ENCODE measurements at regions not wholly inside any gene's neighbourhood (a gene's known extent, or its start where the extent isn't known, plus 50 kb on each side); places are given as distances from the start of the nearest gene placed in this dataset.

DNA sequence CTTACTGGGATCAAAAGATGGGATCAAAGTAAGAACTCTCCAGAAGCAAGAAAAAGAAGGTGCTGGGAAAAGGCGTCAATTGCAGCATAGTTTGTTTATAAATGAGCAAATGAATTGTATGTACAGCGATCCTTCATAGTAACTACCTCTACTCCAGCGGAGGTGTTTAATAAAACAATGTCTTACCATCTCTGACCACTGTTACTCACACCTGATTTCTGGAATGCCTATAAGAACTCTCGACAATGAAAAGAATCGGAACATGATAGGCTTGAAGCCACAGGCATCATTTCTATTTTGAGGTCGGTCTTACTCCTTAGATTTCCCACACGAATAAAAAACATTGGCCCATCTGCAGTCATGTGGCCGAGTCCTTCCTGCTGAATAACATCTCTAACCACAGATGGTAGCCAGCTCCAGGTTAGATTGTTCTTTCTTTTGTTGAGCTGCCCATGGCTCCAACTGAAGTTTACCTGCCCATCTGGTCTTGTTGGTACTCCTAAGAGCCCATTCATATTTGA lies 67.6 kb downstream of the CLDN34 start:
- H3K9me3 ChIP-seq (ENCODE audit: control insufficient read depth in 1 of 2, low read length in 2 of 2) = no peaks in the 10 kb centered on the region
- H3K36me3 ChIP-seq (ENCODE audit: control insufficient read depth in 1 of 2, insufficient read depth in 2 of 2, low read length in 2 of 2) = no peaks in the 10 kb centered on the region
- H3K27ac ChIP-seq (ENCODE audit: low read length) = no peak overlapping the region
- no peaks in the 10 kb centered on the region for H3K27me3 ChIP-seq (ENCODE audit: low read depth, low read length)
- H3K4me1 ChIP-seq (ENCODE audit: control insufficient read depth in 1 of 2, insufficient read depth in 2 of 2, low read length in 2 of 2) = peaks cover 0 to 13% of the 10 kb centered on the region in 2 donors
- H3K4me3 ChIP-seq (ENCODE audit: low read depth in 1 of 2, low read length in 2 of 2) = no peak overlapping the region

DNA sequence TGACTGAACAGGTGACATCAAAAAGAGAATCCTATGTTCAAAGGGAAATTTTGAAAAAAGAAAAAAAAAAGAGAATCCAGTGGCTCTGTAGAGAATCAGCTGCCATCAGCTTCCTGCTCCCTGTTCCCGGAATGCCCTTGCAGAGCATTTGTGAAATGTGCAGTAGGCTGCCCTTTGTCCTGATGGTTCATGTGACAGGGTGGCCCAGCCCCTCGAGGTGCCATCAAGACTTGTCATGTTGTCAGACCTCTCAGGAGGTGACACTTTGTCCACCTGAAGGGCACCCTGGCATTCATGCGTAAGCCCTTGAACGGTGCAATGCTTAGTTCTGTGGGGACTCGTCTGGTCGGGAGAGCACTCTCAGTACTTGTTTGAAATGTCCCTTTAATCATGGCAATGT lies 71.4 kb downstream of the CLDN34 start:
- Histone ChIP-seq H3K4me1 (ENCODE audit: control insufficient read depth in 1 of 2, insufficient read depth in 2 of 2, low read length in 2 of 2) (peaks cover 0 to 6% of the 10 kb centered on the region in 2 donors), H3K27ac (ENCODE audit: low read length) (no peak overlapping the region), H3K27me3 (ENCODE audit: low read depth, low read length) (no peaks in the 10 kb centered on the region), H3K9me3 (ENCODE audit: control insufficient read depth in 1 of 2, low read length in 2 of 2) (no peaks in the 10 kb centered on the region), H3K36me3 (ENCODE audit: control insufficient read depth in 1 of 2, insufficient read depth in 2 of 2, low read length in 2 of 2) (no peaks in the 10 kb centered on the region), H3K4me3 (ENCODE audit: low read depth in 1 of 2, low read length in 2 of 2) (no peak overlapping the region)

DNA sequence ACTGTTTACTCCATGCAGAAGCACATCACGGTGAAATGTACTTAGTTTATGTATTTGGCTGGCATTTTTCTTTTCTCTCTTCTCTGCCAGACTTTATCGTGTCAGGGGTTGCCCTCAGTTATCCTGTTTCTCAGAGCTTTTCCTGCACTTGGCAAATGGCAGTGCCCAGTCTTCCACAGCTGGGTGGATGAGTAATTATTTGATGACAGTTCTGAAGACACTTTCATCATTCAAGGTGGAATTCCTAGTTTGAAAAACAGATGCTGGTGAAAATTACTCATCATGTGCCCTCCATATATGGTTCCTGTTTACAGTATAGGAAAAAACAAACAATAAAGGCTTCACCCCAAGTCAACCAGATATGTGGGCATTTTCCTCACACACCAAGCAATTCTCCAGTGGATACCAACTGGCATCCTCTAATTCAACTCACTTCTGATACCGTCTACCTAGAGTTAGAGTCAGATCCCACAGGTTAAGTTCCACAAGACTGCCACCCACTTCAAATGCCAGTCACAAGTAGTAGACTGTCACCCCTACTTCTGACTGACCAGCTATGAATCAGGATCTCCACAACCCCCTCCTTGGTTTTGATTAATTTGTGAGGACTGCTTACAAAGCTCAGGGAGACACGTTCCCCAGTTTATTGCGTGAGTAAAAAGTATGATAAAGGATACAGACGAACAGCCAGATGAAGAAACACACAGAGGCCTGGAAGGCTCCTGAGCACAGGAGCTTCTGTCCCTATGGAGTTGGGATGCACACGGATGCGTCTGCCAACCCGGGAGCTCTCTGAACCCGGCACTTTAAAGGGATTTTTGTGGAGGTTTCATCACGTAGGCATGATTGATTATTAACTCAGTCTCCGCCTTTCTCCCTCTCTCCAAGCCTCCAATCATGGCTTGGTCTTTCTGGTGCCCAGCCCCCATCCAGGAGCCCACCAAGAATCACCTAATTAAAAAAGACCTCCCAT lies 72.9 kb downstream of the CLDN34 start:
- Histone ChIP-seq H3K27me3 (ENCODE audit: low read depth, low read length) (no peaks in the 10 kb centered on the region), H3K4me1 (ENCODE audit: control insufficient read depth in 1 of 2, insufficient read depth in 2 of 2, low read length in 2 of 2) (peaks cover 0 to 14% of the 10 kb centered on the region in 2 donors), H3K9me3 (ENCODE audit: control insufficient read depth in 1 of 2, low read length in 2 of 2) (no peaks in the 10 kb centered on the region), H3K4me3 (ENCODE audit: low read depth in 1 of 2, low read length in 2 of 2) (no peak overlapping the region), H3K36me3 (ENCODE audit: control insufficient read depth in 1 of 2, insufficient read depth in 2 of 2, low read length in 2 of 2) (no peaks in the 10 kb centered on the region), H3K27ac (ENCODE audit: low read length) (no peak overlapping the region)

DNA sequence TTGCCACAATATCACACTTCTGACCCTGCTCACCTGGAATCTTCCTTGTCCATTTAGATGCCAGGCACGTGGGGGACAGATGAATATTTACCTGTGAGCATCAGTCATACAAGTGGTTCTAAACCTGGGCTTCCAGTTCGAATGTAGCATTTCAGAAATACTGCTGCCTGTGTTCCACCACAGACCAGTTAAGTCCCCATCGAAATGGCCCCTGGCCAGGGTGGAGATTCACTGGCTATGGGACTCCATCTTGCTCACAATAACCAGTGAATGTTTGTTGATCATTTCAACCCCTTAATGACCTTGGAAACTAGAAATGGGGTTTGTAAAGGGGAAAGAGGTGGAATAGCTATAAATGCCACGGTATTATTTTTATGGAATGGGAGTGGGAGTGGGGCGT lies 73.8 kb downstream of the CLDN34 start:
- H3K36me3 ChIP-seq (ENCODE audit: control insufficient read depth in 1 of 2, insufficient read depth in 2 of 2, low read length in 2 of 2) = no peaks in the 10 kb centered on the region
- H3K4me3 ChIP-seq (ENCODE audit: low read depth in 1 of 2, low read length in 2 of 2) = no peak overlapping the region
- H3K4me1 ChIP-seq (ENCODE audit: control insufficient read depth in 1 of 2, insufficient read depth in 2 of 2, low read length in 2 of 2) = peaks cover 0 to 22% of the 10 kb centered on the region in 2 donors
- no peak overlapping the region for H3K27ac ChIP-seq (ENCODE audit: low read length)
- H3K9me3 ChIP-seq (ENCODE audit: control insufficient read depth in 1 of 2, low read length in 2 of 2) = no peaks in the 10 kb centered on the region
- no peaks in the 10 kb centered on the region for H3K27me3 ChIP-seq (ENCODE audit: low read depth, low read length)

DNA sequence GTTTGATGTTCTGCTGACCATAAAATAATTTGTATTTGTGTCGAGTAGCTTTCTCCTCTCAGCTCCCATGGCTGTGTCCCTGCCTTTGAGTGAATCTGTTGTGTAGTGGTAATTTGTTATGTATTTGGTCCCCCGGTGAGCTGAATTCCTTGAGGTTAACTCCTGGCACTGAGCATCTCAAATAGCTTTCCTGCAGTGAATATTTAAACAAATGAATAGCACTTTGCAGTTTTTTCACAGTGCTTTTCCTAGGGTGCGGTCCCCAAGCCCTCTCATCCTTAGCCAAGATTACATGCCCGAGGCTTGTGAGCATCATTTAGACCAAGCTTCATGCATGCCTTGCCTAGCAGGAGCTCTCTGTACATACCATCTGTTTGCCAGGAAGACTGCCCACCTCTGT lies 74.2 kb downstream of the CLDN34 start:
- no peaks in the 10 kb centered on the region for H3K36me3 ChIP-seq (ENCODE audit: control insufficient read depth in 1 of 2, insufficient read depth in 2 of 2, low read length in 2 of 2)
- H3K27me3 ChIP-seq (ENCODE audit: low read depth, low read length) = no peaks in the 10 kb centered on the region
- no peak overlapping the region for H3K27ac ChIP-seq (ENCODE audit: low read length)
- peaks cover 0 to 22% of the 10 kb centered on the region in 2 donors for H3K4me1 ChIP-seq (ENCODE audit: control insufficient read depth in 1 of 2, insufficient read depth in 2 of 2, low read length in 2 of 2)
- no peak overlapping the region for H3K4me3 ChIP-seq (ENCODE audit: low read depth in 1 of 2, low read length in 2 of 2)
- no peaks in the 10 kb centered on the region for H3K9me3 ChIP-seq (ENCODE audit: control insufficient read depth in 1 of 2, low read length in 2 of 2)

DNA sequence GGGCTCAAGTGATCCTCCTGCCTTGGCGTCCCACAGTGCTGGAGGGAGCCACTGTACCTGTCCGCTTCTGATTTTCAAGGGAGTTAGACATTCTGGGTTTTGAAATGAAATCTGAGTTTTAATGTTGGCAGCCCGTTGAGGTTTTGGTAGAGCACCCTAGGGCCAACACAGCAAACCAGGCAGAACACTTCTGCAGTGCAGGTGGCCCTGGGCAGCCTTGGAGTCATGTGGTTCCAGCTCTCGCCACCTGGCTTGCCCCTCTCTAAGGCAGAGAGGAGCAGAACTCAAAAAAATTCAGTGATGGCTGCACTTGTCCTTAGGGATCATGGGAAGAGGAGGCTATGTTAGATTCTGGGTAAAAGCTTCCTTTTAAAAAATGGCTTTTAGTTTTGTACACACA lies 74.9 kb downstream of the CLDN34 start:
- peaks cover 0 to 23% of the 10 kb centered on the region in 2 donors for H3K4me1 ChIP-seq (ENCODE audit: control insufficient read depth in 1 of 2, insufficient read depth in 2 of 2, low read length in 2 of 2)
- H3K27me3 ChIP-seq (ENCODE audit: low read depth, low read length) = no peaks in the 10 kb centered on the region
- no peak overlapping the region for H3K27ac ChIP-seq (ENCODE audit: low read length)
- no peaks in the 10 kb centered on the region for H3K36me3 ChIP-seq (ENCODE audit: control insufficient read depth in 1 of 2, insufficient read depth in 2 of 2, low read length in 2 of 2)
- no peaks in the 10 kb centered on the region for H3K9me3 ChIP-seq (ENCODE audit: control insufficient read depth in 1 of 2, low read length in 2 of 2)
- no peak overlapping the region for H3K4me3 ChIP-seq (ENCODE audit: low read depth in 1 of 2, low read length in 2 of 2)

DNA sequence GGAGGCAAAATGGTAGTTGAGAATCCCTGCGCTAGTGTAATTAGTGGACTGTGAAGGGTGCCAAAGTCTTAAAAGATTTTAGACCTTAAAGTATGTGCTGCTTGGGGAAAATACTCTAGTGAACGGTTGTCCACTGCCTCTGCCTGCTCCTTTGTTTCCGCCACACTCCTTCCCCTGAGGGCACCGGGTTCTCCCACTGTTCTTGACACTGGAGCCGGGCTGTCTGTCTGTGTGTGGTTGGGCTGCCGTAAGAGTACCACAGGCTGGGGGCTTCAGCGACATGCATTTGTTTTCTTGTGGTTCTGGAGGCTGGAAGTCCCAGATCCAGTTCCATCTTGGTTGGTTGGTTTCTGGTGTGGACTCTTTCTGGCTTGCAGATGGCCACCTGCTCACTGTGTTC lies 76.2 kb downstream of the CLDN34 start:
- H3K27ac ChIP-seq (ENCODE audit: low read length) = no peak overlapping the region
- H3K9me3 ChIP-seq (ENCODE audit: control insufficient read depth in 1 of 2, low read length in 2 of 2) = no peaks in the 10 kb centered on the region
- peaks cover 0 to 30% of the 10 kb centered on the region in 2 donors for H3K4me1 ChIP-seq (ENCODE audit: control insufficient read depth in 1 of 2, insufficient read depth in 2 of 2, low read length in 2 of 2)
- no peak overlapping the region for H3K4me3 ChIP-seq (ENCODE audit: low read depth in 1 of 2, low read length in 2 of 2)
- no peaks in the 10 kb centered on the region for H3K36me3 ChIP-seq (ENCODE audit: control insufficient read depth in 1 of 2, insufficient read depth in 2 of 2, low read length in 2 of 2)
- H3K27me3 ChIP-seq (ENCODE audit: low read depth, low read length) = no peaks in the 10 kb centered on the region

DNA sequence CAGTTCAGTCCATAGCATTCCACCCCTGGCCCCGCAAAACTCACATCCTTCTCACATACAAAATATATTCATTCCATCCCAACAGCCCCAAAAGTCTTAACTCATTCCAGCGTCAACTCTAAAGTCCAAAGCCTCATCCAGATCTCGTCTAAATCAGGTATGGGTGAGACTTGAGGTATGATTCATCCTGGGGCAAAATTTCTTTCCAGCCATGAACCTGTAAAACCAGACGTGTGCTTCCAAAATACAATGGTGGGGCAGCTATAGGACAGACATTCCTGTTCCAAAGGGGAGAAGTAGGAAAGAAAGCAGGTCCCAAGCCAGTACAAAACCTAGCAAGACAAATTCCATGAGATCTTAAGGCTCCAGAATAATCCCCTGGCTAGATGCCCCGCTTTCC lies 76.9 kb downstream of the CLDN34 start:
- H3K27ac ChIP-seq (ENCODE audit: low read length) = no peak overlapping the region
- H3K4me1 ChIP-seq (ENCODE audit: control insufficient read depth in 1 of 2, insufficient read depth in 2 of 2, low read length in 2 of 2) = peaks cover 0 to 30% of the 10 kb centered on the region in 2 donors

DNA sequence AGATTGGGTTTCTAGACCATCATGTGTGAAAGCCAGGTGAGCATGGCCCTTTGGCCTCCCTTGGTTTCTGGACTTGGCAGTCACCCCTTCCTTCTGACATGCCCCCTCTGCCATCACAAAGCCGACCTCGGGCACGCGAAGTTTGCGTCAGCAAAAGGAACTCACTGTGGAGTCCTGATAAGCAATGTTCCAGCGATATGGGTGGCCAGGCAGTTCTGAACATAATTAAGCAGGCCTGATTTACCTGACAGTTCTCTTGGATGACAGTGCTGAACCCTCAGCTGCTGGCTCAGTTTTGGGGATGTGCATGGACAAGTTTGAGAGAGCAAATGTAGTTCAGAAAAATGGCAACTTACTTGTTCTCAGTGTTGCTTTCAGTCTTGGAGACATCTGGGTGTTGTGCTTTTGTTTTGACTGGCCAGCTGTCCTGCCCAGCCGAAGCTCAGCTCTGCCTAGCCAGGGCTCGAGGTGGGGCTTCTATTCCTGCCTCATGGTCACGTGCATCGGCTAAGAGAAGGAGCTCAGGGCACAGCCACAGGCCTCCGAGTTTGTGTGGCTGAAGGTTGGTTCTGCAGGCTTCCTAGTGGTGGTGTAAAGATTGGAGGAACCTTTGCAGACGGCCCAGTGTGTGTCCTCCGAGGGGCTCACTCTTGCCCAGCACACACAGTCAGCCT lies 78.3 kb downstream of the CLDN34 start:
- Histone ChIP-seq H3K27me3 (ENCODE audit: low read depth, low read length) (no peaks in the 10 kb centered on the region), H3K36me3 (ENCODE audit: control insufficient read depth in 1 of 2, insufficient read depth in 2 of 2, low read length in 2 of 2) (no peaks in the 10 kb centered on the region), H3K9me3 (ENCODE audit: control insufficient read depth in 1 of 2, low read length in 2 of 2) (no peaks in the 10 kb centered on the region), H3K4me3 (ENCODE audit: low read depth in 1 of 2, low read length in 2 of 2) (no peak overlapping the region), H3K27ac (ENCODE audit: low read length) (no peak overlapping the region), H3K4me1 (ENCODE audit: control insufficient read depth in 1 of 2, insufficient read depth in 2 of 2, low read length in 2 of 2) (peaks cover 0 to 39% of the 10 kb centered on the region in 2 donors)

More for the DNA sequence above, 76.9 kb downstream of the CLDN34 start:
- Histone ChIP-seq H3K4me3 (ENCODE audit: low read depth in 1 of 2, low read length in 2 of 2) (no peak overlapping the region), H3K27me3 (ENCODE audit: low read depth, low read length) (no peaks in the 10 kb centered on the region), H3K36me3 (ENCODE audit: control insufficient read depth in 1 of 2, insufficient read depth in 2 of 2, low read length in 2 of 2) (no peaks in the 10 kb centered on the region), H3K9me3 (ENCODE audit: control insufficient read depth in 1 of 2, low read length in 2 of 2) (no peaks in the 10 kb centered on the region)

DNA sequence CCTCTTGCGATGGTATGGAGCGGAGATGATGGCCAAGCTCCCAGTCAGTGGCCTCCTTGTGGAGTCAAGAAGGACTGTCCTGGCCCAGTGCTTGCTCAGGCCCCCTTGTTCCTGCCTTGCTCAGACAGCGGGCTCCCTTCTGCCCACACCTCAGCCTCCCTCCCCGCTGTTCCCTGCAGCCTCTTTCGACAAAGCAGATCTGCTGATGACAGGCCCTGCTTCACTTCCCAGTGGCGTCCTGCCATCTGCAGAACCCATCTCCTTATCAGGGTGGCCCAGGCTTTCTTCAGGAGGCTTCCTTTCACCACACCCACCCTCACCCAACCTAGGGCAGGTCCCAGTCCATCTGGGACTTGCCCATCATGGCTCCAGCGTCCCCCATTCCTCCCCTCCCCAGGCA lies 80.0 kb downstream of the CLDN34 start:
- Histone ChIP-seq H3K27me3 (ENCODE audit: low read depth, low read length) (no peaks in the 10 kb centered on the region), H3K9me3 (ENCODE audit: control insufficient read depth in 1 of 2, low read length in 2 of 2) (no peaks in the 10 kb centered on the region), H3K27ac (ENCODE audit: low read length) (no peak overlapping the region), H3K36me3 (ENCODE audit: control insufficient read depth in 1 of 2, insufficient read depth in 2 of 2, low read length in 2 of 2) (no peaks in the 10 kb centered on the region), H3K4me1 (ENCODE audit: control insufficient read depth in 1 of 2, insufficient read depth in 2 of 2, low read length in 2 of 2) (peaks cover 0 to 46% of the 10 kb centered on the region in 2 donors), H3K4me3 (ENCODE audit: low read depth in 1 of 2, low read length in 2 of 2) (no peak overlapping the region)

DNA sequence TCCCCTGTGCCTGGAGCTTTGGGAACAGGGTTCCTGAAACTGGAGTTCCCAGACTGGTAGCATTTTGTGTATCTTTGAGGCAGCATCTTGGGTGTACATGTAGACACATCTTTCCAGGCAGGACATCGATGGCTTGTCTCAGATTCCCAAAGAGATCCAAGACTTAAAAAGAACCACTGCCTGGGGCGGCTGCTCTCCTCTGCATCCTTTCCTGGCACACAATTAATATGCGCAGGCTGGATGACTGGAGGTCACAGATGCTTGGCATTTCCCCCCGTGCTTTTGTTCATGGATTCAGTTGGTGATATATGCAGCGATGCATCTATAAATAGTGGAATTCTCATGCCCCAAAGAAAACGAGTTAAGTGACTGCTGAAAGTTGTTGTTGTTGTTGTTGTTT lies 80.5 kb downstream of the CLDN34 start:
- H3K4me3 ChIP-seq (ENCODE audit: low read depth in 1 of 2, low read length in 2 of 2) = no peak overlapping the region
- H3K27ac ChIP-seq (ENCODE audit: low read length) = no peak overlapping the region
- no peaks in the 10 kb centered on the region for H3K27me3 ChIP-seq (ENCODE audit: low read depth, low read length)
- H3K4me1 ChIP-seq (ENCODE audit: control insufficient read depth in 1 of 2, insufficient read depth in 2 of 2, low read length in 2 of 2) = peaks cover 0 to 51% of the 10 kb centered on the region in 2 donors
- no peaks in the 10 kb centered on the region for H3K9me3 ChIP-seq (ENCODE audit: control insufficient read depth in 1 of 2, low read length in 2 of 2)
- H3K36me3 ChIP-seq (ENCODE audit: control insufficient read depth in 1 of 2, insufficient read depth in 2 of 2, low read length in 2 of 2) = no peaks in the 10 kb centered on the region

Data from muscle layer of duodenum (tissue), 2 donors.